Epithelial cell of esophagus (primary cell): ENCODE measurements at regions not wholly inside any gene's neighbourhood (a gene's known extent, or its start where the extent isn't known, plus 50 kb on each side); places are given as distances from the start of the nearest gene placed in this dataset.

Experiments
- DNase-seq: peaks from one replicate; pipeline ENCODE4 v3.0.0; 2010; ENCODE audit warnings: low read depth
- H3K4me3 ChIP-seq: 2 replicates; pipeline ENCODE4 v1.5.1; 2011; ENCODE audit warnings: mild to moderate bottlenecking, low read length, control low read depth
- TF ChIP-seq, protein P1 (sequence below): IDR thresholded peaks from 2 replicates; pipeline ENCODE4 v1.5.1; 2011; ENCODE audit warnings: low read depth, mild to moderate bottlenecking, low read length, control low read depth, inconsistent platforms; ENCODE audit not compliant: insufficient read depth; ENCODE audit errors: missing control alignments

DNA sequence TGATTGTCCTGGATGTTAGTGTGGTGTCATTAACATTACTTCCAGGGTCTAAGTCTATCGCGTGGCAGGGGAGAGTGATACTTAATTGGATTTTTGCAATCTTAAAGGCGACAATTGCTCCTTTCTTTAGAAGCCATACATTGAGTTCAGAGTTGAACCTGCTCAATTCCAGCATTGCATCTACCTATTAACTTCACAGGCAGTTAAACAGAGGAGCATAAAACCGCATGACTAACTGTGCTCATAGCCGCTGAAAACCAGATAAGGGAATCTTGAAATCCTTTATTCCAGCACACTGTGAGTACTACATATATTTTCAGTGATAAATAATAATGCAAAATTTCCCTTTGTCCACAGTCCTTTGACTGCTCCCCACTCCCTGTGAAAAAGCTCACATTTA lies 255.3 kb downstream of the STK31 start:
- TF ChIP-seq, protein P1, sequence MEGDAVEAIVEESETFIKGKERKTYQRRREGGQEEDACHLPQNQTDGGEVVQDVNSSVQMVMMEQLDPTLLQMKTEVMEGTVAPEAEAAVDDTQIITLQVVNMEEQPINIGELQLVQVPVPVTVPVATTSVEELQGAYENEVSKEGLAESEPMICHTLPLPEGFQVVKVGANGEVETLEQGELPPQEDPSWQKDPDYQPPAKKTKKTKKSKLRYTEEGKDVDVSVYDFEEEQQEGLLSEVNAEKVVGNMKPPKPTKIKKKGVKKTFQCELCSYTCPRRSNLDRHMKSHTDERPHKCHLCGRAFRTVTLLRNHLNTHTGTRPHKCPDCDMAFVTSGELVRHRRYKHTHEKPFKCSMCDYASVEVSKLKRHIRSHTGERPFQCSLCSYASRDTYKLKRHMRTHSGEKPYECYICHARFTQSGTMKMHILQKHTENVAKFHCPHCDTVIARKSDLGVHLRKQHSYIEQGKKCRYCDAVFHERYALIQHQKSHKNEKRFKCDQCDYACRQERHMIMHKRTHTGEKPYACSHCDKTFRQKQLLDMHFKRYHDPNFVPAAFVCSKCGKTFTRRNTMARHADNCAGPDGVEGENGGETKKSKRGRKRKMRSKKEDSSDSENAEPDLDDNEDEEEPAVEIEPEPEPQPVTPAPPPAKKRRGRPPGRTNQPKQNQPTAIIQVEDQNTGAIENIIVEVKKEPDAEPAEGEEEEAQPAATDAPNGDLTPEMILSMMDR, result no peak
- DNase-seq, result no peak
- no peak overlapping the region for H3K4me3 ChIP-seq

DNA sequence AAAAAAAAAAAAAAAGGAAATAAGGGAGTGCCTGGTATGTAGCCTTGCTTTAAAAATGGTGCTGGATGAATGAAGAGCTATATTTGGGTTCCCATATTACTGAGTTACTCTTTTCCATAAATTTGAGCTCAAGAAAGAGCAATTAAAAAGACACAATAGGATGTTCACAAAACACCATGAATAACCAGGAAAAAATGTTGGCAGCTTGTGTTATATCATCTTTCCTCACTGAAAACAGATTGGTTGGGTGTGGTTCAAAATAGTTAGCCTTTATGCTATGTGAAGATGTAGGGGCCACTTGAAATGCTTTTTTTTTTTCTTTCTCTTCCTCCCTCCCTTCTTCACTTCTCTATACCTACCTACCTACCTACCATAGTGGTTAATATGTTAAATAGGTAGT lies 256.9 kb downstream of the STK31 start:
- no peak for DNase-seq
- TF ChIP-seq, protein P1, result no peak
- no peak overlapping the region for H3K4me3 ChIP-seq

DNA sequence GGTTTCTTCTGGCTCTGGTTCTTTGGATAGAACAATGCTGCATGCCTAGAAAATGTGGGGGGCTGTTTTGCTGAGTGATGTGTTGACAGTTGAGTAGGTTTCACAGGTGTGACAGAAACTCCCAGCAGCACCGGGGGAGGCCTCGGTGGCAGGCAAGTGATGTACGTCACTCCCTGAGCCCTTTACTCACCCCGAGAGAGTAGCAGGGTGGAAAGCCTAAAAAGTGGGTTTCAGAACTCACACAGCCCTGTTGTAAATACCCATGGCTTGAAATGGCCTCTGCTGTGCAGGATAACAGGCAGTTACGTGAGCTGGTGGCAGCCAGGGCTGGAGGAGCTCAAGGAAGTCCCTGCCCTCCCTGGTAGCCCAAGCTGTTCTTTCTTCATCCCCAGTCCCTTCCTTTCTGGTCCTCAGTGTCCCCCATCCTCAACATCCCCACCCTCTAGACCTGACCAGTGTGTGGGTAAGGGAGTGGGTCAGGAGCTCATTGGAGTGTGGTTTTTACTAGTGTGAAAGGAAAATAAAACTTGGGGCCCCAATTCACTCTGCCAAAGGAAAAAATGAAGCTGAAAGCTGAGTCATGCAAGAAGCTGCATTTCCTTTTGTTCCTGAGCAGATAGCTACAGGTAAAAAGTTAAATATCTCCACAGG lies 258.1 kb downstream of the STK31 start:
- DNase-seq, result no peak
- no peak overlapping the region for H3K4me3 ChIP-seq
- TF ChIP-seq, protein P1, result no peak

DNA sequence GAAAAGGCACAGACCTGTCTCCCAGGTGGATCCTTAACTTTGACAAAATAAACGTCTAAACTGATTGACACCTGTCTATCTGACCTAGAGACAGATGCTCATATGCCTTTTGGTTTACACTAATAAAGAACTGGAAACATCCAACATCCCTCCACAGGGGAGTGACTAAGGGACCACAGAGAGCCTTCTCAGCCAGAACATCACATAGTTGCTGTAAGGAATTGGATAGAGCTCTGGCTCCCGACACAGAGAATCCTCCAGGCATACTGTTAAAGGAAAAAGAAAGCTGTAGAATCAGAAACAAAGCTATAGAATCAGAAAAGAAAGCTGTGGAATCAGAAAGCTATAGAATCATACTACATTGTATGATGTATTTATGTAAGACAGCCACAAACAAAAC lies 258.8 kb downstream of the STK31 start:
- no peak overlapping the region for H3K4me3 ChIP-seq
- DNase-seq, result no peak
- TF ChIP-seq, protein P1, result no peak

DNA sequence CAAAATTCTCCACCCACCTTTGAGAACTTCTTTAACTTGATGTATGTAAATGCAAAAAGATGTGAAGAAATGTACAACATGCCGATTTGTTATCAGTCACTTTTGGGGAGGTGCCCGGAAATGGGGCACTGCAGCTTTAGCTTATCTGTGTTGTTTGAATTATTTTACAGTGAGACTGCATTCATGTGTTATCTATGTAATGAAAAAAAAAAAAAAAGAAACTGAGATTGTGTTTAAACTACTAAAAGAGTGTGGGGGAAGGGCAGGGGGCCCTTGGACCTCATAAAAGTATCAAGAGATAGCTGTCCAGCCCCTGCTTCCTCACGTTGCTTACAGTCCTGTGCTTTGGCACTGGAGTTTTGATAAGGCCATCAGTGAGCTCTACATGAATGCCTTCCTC lies 259.4 kb downstream of the STK31 start:
- TF ChIP-seq, protein P1, result no peak
- no peak for DNase-seq
- H3K4me3 ChIP-seq, result no peak overlapping the region

DNA sequence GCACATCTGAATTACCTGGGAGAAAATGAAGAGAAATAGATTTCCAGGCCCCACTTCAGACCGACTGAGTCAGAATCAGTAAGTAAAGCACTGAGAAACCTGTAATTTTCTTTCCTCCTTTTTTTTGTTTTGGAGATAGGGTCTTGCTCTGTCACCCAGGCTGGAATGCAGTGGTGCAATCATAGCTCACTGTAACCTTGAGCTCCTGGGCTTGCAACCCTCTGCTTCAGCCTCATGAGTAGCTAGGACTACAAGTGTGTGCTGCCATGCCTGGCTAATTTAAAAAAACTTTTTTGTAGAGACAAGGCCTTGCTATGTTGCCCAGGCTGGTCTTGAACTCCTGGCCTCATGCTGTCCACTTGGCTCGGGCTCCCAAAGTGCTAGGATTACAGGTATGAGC lies 260.2 kb downstream of the STK31 start:
- no peak overlapping the region for H3K4me3 ChIP-seq
- DNase-seq, result no peak
- TF ChIP-seq, protein P1, result no peak

DNA sequence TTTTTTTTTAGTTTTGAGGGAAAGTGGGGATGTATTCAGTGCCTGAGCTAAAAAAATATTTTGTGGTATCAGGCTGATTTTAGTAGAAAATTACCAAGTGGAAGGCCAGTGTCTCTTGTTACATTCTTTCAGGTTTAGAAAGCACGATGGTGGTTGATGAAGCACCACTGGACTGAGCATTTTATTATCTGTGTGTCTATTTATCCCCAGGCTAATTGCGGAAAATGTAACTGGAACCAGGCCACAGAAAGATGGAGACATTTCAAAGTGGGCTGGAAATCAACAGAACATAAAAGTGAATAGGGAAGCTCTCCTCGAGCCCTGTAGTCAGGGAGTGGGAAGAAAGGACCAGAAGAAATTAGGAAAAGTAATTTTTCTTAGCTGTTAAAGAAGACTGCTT lies 261.0 kb downstream of the STK31 start:
- no peak overlapping the region for H3K4me3 ChIP-seq
- TF ChIP-seq, protein P1, result no peak
- DNase-seq, result no peak
